HEK293 (cell line): ENCODE measurements at regions not wholly inside any gene's neighbourhood (a gene's known extent, or its start where the extent isn't known, plus 50 kb on each side); places are given as distances from the start of the nearest gene placed in this dataset.

ENCODE experiments used
- CTCF ChIP-seq: fragments of 450-650 bp; formaldehyde crosslinking; IDR thresholded peaks from 2 replicates; pipeline ENCODE4 v1.5.1; 2016; ENCODE audit warnings: missing biosample characterization, missing genetic modification characterization
- MYNN ChIP-seq: fragments of 450-650 bp; formaldehyde crosslinking; IDR thresholded peaks from 2 replicates; pipeline ENCODE4 v1.5.1; 2016; ENCODE audit warnings: missing biosample characterization, missing genetic modification characterization, borderline replicate concordance
- REST ChIP-seq: fragments of 450-650 bp; formaldehyde crosslinking; IDR thresholded peaks from 2 replicates; pipeline ENCODE4 v1.5.1; 2016; ENCODE audit warnings: missing biosample characterization, missing genetic modification characterization
- SALL2 ChIP-seq: fragments of 450-650 bp; formaldehyde crosslinking; IDR thresholded peaks from 2 replicates; pipeline ENCODE4 v1.5.0; 2017; ENCODE audit warnings: missing biosample characterization, mild to moderate bottlenecking, missing genetic modification characterization, borderline replicate concordance
- YY1 ChIP-seq: fragments of 450-650 bp; formaldehyde crosslinking; IDR thresholded peaks from 2 replicates; pipeline ENCODE4 v1.5.1; 2018; ENCODE audit warnings: missing biosample characterization, missing genetic modification characterization
- ZBTB26 ChIP-seq: fragments of 450-650 bp; formaldehyde crosslinking; optimal IDR thresholded peaks from 2 replicates; pipeline ENCODE3; 2016; ENCODE audit warnings: missing biosample characterization, mild to moderate bottlenecking, missing genetic modification characterization
- ZNF585B ChIP-seq: fragments of 450-650 bp; formaldehyde crosslinking; IDR thresholded peaks from 2 replicates; pipeline ENCODE4 v1.5.1; 2016; ENCODE audit warnings: missing biosample characterization, missing genetic modification characterization
- ZNF704 ChIP-seq: fragments of 450-650 bp; formaldehyde crosslinking; IDR thresholded peaks from 2 replicates; pipeline ENCODE4 v1.5.1; 2016; ENCODE audit warnings: missing biosample characterization, missing genetic modification characterization
- ZNF768 ChIP-seq: fragments of 450-650 bp; formaldehyde crosslinking; IDR thresholded peaks from 2 replicates; pipeline ENCODE4 v1.5.1; 2018; ENCODE audit warnings: missing biosample characterization, mild to moderate bottlenecking, missing genetic modification characterization
- TF ChIP-seq, protein P1 (sequence below): sonication (generic); formaldehyde crosslinking; IDR thresholded peaks from 2 replicates; pipeline ENCODE4 v1.8.1; 2022; ENCODE audit warnings: mild to moderate bottlenecking, moderate library complexity, missing genetic modification reagents
- TF ChIP-seq, protein P2 (sequence below): fragments of 450-650 bp; formaldehyde crosslinking; IDR thresholded peaks from 2 replicates; pipeline ENCODE4 v1.5.1; 2016; ENCODE audit warnings: missing biosample characterization, missing genetic modification characterization, borderline replicate concordance

GRCh38 chr7:80070391-80070790, 64.2 kb upstream of the GNAI1 start:
- TF ChIP-seq, protein P1, sequence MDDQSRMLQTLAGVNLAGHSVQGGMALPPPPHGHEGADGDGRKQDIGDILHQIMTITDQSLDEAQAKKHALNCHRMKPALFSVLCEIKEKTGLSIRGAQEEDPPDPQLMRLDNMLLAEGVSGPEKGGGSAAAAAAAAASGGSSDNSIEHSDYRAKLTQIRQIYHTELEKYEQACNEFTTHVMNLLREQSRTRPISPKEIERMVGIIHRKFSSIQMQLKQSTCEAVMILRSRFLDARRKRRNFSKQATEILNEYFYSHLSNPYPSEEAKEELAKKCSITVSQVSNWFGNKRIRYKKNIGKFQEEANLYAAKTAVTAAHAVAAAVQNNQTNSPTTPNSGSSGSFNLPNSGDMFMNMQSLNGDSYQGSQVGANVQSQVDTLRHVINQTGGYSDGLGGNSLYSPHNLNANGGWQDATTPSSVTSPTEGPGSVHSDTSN (CRISPR knock-in tag), result no peak
- TF ChIP-seq YY1 (tag by site-specific recombination) (no peak), ZNF704 (tag by site-specific recombination) (no peak), CTCF (no peak), REST (tag by site-specific recombination) (no peak), ZNF585B (tag by site-specific recombination) (no peak), ZBTB26 (no peak), ZNF768 (no peak), SALL2 (tag by site-specific recombination) (no peak), MYNN (tag by site-specific recombination) (no peak)
- TF ChIP-seq, protein P2, sequence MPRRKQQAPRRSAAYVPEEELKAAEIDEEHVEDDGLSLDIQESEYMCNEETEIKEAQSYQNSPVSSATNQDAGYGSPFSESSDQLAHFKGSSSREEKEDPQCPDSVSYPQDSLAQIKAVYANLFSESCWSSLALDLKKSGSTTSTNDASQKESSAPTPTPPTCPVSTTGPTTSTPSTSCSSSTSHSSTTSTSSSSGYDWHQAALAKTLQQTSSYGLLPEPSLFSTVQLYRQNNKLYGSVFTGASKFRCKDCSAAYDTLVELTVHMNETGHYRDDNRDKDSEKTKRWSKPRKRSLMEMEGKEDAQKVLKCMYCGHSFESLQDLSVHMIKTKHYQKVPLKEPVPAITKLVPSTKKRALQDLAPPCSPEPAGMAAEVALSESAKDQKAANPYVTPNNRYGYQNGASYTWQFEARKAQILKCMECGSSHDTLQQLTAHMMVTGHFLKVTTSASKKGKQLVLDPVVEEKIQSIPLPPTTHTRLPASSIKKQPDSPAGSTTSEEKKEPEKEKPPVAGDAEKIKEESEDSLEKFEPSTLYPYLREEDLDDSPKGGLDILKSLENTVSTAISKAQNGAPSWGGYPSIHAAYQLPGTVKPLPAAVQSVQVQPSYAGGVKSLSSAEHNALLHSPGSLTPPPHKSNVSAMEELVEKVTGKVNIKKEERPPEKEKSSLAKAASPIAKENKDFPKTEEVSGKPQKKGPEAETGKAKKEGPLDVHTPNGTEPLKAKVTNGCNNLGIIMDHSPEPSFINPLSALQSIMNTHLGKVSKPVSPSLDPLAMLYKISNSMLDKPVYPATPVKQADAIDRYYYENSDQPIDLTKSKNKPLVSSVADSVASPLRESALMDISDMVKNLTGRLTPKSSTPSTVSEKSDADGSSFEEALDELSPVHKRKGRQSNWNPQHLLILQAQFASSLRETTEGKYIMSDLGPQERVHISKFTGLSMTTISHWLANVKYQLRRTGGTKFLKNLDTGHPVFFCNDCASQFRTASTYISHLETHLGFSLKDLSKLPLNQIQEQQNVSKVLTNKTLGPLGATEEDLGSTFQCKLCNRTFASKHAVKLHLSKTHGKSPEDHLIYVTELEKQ (tag by site-specific recombination), result no peak
